HG03103 (cell line): ENCODE measurements at regions not wholly inside any gene's neighbourhood (a gene's known extent, or its start where the extent isn't known, plus 50 kb on each side); places are given as distances from the start of the nearest gene placed in this dataset.

Source experiments
- ATAC-seq: cut with Tn5 transposase; IDR thresholded peaks from one replicate; pipeline ENCODE4 v1.9.1; 2021; ENCODE audit warnings: low read depth; ENCODE audit not compliant: unreplicated experiment

DNA sequence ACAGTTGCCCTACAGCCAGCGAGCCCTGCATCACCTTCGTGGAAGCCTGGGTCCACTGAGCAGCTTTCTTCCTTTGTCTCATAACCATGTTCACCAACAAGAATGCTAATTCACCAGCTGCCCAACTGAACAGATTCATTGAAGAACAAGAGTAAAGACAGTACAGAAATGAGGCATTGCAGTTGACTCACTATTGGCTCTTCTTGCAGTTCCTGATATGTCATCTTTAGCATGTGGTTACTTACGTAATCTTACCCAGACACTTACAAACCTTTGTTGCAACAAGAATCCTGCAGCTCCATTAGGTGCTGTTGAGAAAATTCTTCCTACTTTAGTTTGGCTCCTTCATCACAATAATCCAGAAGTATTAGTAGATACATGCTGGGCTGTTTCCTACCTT, 174.0 kb upstream of the TPK1 start:
- ATAC-seq = no peak

DNA sequence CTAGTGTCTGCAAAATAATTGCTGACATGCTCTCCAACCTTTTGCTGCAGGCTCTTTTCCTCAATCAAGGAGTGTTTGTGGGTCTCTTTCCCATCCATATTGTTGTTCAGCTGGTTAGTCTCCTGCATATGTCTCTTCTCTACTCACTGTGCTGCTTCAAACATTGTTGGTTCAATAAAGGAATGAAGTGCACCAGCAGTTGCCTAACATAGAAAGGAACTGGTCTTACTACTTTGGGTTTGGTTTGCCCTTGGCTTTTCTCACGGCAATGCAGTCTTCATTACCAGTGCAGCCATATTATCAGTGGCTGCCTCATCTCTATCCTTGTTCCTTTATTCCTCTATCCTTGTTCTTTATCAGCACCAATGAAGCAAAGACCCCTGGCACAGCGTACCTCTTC, 169.7 kb upstream of the TPK1 start:
- no peak for ATAC-seq

DNA sequence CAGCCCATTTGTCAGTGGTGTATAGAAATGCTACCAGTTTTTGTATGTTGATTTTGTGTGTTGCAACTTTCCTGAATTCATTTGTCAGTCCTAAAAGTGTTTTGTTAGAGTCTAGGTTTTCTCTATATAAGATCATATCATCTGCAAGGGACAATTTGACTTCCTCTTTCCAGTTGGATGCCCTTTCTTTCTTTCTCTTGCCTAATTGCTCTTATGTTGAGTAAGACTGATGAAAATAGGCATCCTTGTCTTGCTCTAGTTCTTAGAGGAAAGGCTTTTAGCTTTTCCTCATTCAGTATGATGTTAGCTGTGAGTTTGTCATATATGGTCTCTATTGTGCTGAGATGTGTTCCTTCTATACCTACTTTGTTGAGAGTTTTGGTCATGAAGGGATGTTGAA, 161.7 kb upstream of the TPK1 start:
- ATAC-seq = no peak

DNA sequence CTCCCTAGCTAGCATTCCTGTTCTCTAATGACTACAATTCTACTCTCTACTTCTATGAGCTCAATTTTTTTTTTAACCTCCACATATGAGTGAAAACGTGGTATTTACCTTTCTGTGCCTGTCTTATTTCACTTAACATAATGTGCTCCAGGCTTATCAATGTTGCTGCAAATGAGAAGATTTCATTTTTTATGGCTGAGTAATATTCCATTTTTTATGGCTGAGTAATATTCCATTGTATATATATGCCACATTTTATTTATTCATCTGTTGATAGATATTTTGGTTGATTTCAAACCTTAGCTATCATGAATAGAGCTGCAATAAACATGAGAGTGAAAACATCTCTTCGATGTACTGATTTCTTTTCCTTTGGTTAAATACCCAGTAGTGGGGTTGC, 159.6 kb upstream of the TPK1 start:
- no peak for ATAC-seq

DNA sequence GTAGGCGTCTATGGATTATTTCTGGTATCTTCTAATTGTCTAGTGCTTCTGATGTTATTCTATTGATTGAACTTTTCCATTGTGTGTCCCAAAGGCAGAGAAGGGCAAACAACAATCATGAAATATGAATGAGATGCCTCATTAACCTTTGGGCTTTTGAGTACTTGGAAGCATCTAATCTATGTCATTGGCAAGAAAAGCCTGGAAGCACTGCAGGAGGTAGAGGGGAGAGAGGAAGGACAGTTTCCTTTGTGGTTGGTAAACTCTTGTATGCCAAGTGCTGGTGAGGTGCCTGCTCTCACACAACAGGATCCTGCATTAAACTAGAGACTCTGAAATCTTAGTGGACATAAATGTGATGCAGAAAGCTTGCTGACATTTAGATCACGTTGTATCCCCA, 155.2 kb upstream of the TPK1 start:
- ATAC-seq = no peak

DNA sequence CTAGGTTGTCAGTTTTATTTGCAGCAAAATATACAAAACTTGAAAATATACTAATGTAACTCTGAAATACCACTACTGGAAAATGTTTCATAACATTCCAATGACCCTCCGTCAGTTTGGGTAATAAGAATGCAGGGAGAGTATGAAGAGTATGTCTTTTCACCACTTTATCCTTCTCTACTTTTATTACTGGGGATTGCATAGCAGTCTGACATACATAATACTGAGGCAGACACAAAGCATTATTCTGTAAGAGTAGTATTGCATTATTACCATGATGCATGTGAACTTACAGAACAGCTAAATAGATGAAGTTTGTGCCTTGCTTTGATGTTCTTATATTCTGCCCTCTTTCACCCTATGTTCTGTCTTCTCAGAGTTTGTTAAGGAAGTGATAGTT, 151.8 kb upstream of the TPK1 start:
- ATAC-seq = no peak

DNA sequence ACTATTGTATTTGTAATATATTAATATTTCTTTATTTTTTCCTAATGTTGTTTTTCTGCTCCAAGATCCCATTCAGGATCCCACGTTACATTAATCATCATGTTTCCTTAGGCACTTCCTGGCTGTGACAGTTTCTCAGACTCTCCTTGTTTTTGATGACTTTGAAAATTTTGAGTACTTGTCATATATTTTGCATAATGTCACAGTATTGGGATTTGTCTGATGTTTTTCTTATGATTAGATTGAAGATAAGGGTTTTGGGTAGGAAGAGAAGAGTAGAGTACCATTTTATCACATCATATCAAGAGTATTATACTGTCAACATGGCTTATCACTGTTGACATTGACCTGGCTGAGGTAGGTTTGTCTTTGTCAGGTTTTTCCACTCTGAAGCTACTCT, 146.3 kb upstream of the TPK1 start:
- ATAC-seq = no peak

DNA sequence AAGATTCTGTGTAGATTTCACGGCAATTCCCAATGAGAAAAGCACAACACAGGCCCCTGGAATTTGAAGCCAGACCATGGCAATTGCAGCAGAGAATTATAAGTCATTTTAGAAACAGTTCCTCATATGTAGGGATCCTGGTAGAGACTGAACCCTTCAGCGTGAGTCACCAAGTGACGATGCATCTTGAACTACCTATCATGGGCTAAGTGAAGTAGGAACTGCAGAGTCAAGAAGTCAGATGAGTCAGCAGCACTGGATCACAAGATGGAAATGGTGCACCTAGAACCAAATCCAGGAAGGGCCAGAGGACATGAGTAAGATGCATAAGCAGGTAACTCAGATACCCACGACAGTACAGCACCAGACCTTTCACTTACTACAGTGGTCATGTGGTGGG, 140.0 kb upstream of the TPK1 start:
- ATAC-seq = no peak

DNA sequence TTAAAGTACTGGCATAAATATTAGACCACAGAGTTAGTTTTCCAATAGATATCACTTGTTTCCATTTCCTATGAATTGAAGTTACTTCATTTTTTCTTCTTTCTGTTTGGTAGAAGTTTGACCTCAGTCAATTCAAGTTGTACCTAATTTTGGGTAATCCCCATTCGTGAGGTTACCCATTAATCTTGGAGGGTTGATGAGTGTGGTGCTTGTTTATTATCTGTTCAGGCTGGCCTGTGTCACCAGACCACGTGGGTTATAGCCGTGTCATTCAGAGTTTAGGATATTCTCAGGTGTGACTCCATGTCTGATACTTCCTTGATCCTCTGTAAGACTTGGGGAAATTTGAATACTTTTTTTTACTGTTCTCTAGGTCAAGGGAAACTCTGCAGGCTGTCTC, 133.9 kb upstream of the TPK1 start:
- ATAC-seq = no peak

DNA sequence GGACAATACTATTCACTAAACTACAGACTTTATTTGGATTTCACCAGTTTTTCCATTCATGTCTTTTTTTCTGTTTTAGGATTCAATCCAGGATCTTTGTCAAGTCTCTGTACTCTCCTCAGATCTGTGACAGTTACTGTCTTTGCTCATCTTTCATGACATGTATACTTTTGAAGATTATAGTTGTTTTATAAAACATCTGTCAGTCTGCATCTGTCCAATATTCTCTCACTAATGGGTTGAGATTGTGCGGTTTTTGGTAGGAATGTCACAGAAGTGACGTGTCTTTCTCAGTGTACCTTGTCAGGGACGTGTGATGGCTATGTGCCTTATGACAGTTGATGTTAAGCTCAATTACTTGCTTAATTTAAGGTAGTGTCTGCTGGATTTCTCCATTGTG, 124.9 kb upstream of the TPK1 start:
- no peak for ATAC-seq

DNA sequence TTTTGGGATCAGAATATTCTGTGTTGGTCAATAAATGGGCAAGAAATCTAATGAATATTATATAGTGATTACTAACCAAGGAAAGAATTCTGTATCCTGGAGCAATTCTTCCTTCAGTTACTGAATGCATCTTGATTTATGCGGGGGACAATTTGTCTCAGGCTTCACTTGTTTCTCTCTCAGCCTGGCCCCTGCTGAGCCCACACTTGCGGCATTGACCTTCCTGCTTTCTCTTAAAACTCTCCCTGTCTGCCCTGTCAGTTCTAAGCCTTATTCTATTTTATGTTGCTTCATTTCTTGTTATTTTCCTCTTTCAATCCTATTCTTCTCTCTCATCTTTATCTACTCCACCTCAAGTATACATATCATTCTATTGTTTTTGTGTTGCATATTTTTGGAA, 122.1 kb upstream of the TPK1 start:
- ATAC-seq = no peak

DNA sequence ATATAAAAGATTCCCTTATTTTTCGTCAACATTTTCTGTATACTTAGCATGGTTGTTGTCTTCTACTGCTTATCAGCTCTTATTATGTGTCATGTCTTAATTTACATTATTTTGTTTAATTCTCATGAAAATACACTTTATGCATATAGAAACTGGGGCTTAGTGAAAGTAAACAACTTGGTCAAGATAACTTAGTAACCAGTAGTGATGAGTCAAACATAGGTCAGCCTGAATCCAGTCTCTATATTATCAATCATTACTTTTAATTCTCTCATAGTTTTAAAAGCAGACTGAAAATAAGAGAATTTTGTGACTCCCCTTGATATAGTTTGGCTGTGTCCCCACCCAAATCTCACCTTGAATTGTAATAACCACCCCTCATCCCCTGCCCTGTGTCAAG, 119.6 kb upstream of the TPK1 start:
- no peak for ATAC-seq

DNA sequence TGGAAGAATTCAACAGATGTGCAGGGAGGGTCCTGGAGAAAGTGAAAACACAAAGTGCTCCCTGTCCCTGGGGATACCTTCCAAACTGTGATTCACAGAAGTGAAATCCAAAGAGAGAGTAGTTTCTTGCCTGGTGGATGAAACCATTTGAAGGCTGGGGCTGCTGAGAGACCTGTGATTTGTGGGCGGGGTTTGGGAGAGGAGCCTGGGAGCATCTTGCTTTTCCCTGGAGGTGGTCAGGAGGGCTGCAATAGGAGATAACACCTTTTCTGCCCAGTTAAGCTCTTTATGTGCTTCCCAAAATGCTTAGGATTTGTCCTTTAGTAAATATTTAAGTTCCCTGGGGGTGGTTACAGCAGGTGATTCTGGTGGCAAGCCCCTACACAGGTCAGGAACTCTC, 105.3 kb upstream of the TPK1 start:
- ATAC-seq = no peak

DNA sequence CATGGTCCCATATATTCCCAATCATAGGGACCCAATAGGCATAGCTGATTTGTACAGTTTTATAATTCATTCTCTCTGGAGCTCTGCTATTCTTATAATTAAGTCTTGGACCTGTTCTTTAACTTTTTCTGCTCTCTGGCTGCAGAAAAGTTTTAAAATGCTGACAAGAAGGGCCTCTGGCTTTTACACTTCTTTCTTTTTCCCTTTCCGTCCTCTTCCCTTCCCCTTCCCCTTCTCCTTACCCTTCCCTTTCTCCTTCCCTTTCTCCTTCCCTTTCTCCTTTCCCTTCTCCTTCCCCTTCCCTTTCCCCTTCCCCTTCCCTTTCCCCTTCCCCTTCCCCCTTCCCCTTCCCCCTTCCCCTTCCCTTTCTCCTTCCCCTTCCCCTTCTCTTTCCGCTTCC, 101.3 kb upstream of the TPK1 start:
- ATAC-seq = no peak

DNA sequence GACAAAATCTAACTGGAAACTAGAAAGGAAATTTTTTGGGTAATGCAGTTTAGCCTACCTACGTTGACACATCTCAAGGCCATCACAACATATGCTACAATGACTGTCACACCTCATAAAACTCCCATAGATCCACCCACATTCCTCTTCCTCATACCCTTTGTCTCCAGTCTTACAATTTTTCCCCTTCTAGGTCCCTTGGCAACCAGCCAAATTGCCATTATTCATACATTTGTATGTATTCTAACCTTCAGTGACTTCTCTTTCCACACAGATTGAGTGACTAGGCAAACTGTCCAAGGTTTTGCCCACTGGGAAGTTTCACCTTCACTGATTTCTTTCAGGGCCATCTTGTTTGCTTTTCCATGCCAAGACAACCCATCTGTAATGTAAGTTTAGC, 100.5 kb upstream of the TPK1 start:
- no peak for ATAC-seq

DNA sequence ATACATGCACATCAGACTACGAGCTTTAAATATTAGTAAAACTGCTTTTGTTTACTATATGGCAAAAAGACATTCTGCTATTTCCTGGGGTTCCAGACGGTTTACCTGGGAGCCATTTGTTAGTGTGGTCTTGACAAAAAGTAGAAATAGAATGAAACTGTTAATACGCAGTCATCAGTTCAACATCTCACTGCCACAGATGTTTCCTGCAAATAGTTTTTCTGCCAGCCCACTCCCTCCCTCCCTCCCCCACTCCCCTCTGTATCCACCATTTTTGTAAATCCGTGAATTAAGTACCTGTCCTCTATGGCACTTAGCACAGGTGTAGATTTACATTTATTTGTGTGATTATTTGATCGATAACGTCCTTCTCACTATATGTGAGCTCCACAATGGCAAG, 74.6 kb upstream of the TPK1 start:
- no peak for ATAC-seq

DNA sequence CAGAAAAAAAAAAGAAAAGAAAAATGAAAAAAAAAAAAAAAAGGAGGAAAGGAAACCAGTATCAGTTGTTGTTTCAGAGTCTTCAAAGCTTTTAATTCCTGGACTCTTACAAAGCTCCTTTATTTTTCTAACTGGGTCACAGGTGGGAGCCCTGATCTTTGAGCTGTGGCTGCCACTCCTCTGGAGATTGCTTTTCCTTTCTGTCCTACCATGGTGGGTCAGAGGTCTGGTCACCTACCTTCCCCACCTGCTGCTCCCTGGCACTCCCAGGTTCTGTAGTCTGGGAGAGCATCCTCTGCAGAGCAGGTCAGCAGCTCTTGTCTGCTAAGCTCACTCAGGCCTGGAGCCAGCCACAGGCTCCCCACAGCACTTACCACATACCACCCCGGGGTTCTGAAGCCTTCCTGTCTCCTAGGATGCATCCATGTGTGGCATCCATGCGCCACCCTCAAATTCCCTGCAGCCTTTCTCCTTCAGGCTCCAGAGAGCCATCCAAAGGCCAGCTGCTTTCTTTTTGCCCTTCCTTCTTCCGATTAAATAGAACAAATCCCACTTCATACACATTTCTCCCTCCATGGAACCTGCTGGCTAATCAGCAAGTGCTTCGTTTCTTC, 73.2 kb upstream of the TPK1 start:
- ATAC-seq = no peak

DNA sequence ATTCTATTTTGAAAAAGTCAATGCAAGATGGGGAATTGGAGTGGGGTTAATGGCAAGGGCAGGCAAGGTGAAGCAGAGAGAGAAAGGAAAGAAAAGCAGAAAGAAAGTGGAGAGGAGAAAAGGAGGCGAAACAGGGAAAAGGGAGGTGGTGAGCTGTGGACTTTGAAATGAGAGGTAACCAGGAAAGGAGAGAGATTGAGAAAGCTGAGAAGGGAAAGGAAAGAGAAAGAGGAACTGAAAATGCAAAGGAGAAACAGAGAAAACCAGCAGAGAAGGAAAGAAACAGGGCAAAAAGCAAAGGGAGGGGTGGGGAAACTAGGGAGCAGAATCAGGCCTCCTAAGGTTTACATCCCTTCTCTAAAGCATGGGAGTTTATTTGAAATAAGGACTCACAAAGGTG, 72.5 kb upstream of the TPK1 start:
- no peak for ATAC-seq

DNA sequence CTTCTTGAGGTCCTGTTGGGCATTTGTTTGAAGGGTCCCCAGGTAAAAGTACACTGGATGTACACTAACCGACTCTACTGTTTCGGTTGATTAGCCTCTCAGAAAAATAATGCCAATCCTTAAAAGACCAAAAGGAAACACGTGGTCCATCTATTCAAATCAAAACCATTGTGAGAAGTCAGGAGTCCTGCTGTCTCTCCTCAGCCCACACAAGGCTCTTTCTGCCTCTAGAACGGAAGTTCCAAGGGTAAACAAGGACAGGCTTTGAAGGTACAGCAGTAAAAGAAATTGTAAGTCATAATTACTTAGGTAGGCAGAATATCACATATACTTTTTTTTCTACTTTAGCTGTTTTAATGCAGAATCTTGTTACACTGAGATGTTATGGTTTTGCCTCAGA, 71.7 kb upstream of the TPK1 start:
- ATAC-seq = peak; percentile 86

DNA sequence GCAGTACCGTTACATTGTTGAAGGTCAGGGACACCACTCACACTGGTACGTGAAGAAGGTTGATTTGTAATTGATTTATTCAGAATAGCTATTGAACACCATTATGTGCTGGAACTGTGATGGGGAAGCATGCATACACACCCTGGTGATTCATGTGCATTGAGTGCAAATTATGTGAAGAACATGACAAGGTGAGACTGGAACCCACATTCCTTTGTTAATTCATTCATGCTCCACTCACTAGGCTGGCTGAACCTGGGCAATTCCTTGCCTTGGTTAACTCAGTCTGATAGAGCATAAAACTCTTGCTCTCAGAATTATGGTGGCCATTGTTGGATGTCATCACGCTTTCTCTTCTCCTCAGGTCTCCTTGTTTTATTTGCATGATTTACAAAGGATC, 67.3 kb upstream of the TPK1 start:
- no peak for ATAC-seq

DNA sequence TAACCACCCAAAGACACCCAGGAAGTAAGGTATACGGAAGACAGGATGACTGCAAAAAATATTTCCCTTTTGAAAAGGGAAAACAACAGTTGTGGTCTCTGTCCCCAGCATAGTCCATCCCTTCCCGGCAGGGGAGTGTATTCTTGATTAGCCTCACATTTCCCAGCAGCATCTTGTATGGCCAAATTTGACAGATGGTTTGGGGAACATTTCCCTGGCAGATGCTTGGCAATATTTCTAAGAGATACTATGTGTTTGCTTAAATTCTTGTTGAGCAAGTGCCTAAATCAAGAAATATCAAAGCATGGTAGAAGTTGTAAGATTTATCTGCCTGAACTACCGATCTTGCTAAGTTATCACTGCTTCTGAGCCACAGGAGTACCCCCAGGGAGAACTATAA, 56.9 kb upstream of the TPK1 start:
- ATAC-seq = no peak
